ENCODE measurements at regions not wholly inside any gene's neighbourhood (a gene's known extent, or its start where the extent isn't known, plus 50 kb on each side); places are given as distances from the start of the nearest gene placed in this dataset.
A peak's percentile ranks its signal among the peaks of the same experiment; 100 is the strongest.

DNA sequence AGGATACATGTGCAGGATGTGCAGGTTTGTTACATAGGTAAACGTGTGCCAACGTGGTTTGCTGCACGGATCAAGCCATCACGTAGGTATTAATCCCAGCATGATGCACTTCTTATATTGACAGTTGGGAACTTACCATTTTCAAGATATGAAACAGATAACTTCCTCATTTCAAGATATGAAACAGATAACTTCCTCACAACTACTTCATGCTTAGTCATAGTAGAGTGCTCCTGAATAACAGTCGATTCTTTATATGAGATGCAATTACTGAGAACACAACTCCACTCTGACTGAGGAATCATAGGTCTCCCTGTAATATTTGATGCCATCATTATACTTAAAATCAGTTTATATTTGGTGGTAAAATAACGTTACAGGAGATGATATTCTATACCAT is 1124.3 kb downstream of the AMY1C start:
- BruUV-seq (replicated peaks) = no TSS peak
- Mint-ChIP-seq H3K27ac (ENCODE audit: low read depth, unreplicated experiment) (no peak overlapping the region), H3K36me3 (ENCODE audit: insufficient read depth, unreplicated experiment) (no peaks in the 10 kb centered on the region), H3K4me3 (ENCODE audit: unreplicated experiment) (no peak overlapping the region), H3K9me3 (ENCODE audit: unreplicated experiment) (no peaks in the 10 kb centered on the region), H3K4me1 (ENCODE audit: insufficient read depth, unreplicated experiment) (no peaks in the 10 kb centered on the region), H3K27me3 (ENCODE audit: insufficient read depth, unreplicated experiment) (no peaks in the 10 kb centered on the region)
- POLR2A ChIA-PET = no interaction called here
- DNase-seq (ENCODE audit: unreplicated experiment) = no peak
- TF ChIP-seq, protein P1, sequence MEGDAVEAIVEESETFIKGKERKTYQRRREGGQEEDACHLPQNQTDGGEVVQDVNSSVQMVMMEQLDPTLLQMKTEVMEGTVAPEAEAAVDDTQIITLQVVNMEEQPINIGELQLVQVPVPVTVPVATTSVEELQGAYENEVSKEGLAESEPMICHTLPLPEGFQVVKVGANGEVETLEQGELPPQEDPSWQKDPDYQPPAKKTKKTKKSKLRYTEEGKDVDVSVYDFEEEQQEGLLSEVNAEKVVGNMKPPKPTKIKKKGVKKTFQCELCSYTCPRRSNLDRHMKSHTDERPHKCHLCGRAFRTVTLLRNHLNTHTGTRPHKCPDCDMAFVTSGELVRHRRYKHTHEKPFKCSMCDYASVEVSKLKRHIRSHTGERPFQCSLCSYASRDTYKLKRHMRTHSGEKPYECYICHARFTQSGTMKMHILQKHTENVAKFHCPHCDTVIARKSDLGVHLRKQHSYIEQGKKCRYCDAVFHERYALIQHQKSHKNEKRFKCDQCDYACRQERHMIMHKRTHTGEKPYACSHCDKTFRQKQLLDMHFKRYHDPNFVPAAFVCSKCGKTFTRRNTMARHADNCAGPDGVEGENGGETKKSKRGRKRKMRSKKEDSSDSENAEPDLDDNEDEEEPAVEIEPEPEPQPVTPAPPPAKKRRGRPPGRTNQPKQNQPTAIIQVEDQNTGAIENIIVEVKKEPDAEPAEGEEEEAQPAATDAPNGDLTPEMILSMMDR (IDR thresholded peaks at IDR 0.05; ENCODE audit: unreplicated experiment) = no peak
- CTCF ChIA-PET = no interaction called here
- intact Hi-C loops (cut with micrococcal nuclease) = no loop called here

DNA sequence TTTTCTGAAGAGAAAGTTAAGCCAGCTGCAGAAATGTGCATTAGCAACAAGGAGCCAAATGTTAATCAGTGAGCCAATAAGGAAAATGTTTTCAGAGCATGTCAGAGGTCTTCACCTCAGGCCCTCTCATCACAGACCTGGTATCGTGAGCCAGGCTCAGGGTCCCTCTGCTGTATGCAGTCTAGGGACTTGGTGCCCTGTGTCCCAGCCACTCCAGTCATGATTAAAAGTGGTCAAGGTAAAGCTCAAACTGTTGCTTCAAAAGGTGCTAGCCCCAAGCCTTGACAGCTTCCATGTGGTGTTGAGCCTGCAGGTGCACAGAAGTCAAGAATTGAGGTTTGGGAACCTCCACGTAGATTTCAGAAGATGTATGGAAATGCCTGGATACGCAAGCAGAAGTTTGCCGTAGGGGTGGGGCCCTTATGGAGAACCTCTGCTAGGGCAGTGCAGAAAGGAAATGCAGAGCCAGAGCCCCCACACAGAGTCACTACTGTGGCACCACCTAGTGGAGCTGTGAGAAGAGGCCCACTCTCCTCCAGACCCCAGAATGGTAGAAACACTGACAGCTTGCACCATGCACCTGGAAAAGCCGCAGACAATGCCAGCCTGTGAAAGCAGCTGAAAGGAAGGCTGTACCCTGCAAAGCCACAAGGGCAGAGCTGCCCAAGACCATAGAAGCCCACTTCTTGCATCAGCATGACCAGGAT is 1128.7 kb downstream of the AMY1C start:
- Mint-ChIP-seq H3K4me3 (ENCODE audit: unreplicated experiment) (no peak overlapping the region), H3K27me3 (ENCODE audit: insufficient read depth, unreplicated experiment) (no peaks in the 10 kb centered on the region), H3K36me3 (ENCODE audit: insufficient read depth, unreplicated experiment) (no peaks in the 10 kb centered on the region), H3K27ac (ENCODE audit: low read depth, unreplicated experiment) (no peak overlapping the region), H3K9me3 (ENCODE audit: unreplicated experiment) (no peaks in the 10 kb centered on the region), H3K4me1 (ENCODE audit: insufficient read depth, unreplicated experiment) (no peaks in the 10 kb centered on the region)
- ChIA-PET CTCF (interaction anchor here (0.7 kb wide), 1 partner anchor 11 kb away, joined by 5 read pairs; no protein-coding TSS in a partner anchor), POLR2A (no interaction called here)
- TF ChIP-seq, protein P1 (IDR thresholded peaks at IDR 0.05; ENCODE audit: unreplicated experiment) = no peak
- intact Hi-C loops (cut with micrococcal nuclease) = no loop called here
- no TSS peak for BruUV-seq (replicated peaks)
- peak; percentile 1 for DNase-seq (ENCODE audit: unreplicated experiment)

DNA sequence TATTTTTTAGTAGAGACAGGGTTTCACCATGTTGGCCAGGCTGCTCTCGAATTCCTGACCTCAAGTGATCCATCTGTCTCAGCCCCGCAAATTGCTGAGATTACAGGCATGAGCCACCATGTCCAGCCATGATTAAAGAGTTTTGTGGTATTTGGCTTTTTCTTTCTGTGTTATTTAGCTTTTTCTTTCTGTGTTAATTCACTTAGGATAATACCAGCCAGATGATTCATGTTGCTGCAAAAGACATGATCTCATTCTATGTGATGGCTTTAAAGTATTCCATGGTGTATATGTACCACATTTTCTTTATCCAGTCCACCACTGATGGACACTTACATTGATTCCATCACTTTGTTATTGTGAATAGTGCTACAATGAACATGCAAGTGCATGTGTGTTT is 1135.2 kb downstream of the AMY1C start:
- no peaks in the 10 kb centered on the region for H3K4me1 Mint-ChIP-seq (ENCODE audit: insufficient read depth, unreplicated experiment)
- H3K27me3 Mint-ChIP-seq (ENCODE audit: insufficient read depth, unreplicated experiment) = no peaks in the 10 kb centered on the region
- no peak for DNase-seq (ENCODE audit: unreplicated experiment)
- no peaks in the 10 kb centered on the region for H3K36me3 Mint-ChIP-seq (ENCODE audit: insufficient read depth, unreplicated experiment)
- ChIA-PET POLR2A (no interaction called here), CTCF (no interaction called here)
- BruUV-seq (replicated peaks) = no TSS peak
- no peaks in the 10 kb centered on the region for H3K9me3 Mint-ChIP-seq (ENCODE audit: unreplicated experiment)
- H3K4me3 Mint-ChIP-seq (ENCODE audit: unreplicated experiment) = no peak overlapping the region
- TF ChIP-seq, protein P1 (IDR thresholded peaks at IDR 0.05; ENCODE audit: unreplicated experiment) = no peak
- no peak overlapping the region for H3K27ac Mint-ChIP-seq (ENCODE audit: low read depth, unreplicated experiment)
- intact Hi-C loops (cut with micrococcal nuclease) = no loop called here

DNA sequence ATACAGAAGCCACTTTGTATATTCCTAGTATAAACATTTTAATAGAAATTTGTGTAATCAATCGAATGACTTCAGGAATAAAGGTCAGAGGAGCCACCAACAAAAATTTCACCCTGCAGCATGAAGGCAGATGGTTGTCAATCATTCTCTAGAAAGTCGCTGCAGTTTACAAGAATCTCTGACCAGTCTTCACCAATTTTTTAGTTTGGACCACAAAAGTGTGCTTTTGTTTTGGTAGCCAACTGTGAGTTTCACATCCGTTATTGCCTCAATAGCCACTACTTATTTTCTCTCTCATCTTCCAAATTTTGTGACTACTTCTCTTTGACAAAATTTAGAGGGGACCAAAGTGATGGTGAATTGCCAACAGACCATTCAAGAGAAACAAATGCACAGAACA is 1155.6 kb downstream of the AMY1C start:
- H3K36me3 Mint-ChIP-seq (ENCODE audit: insufficient read depth, unreplicated experiment) = no peaks in the 10 kb centered on the region
- TF ChIP-seq, protein P1 (IDR thresholded peaks at IDR 0.05; ENCODE audit: unreplicated experiment) = no peak
- peaks cover 10% of the 10 kb centered on the region for H3K9me3 Mint-ChIP-seq (ENCODE audit: unreplicated experiment)
- no peak for DNase-seq (ENCODE audit: unreplicated experiment)
- H3K27me3 Mint-ChIP-seq (ENCODE audit: insufficient read depth, unreplicated experiment) = no peaks in the 10 kb centered on the region
- ChIA-PET POLR2A (no interaction called here), CTCF (no interaction called here)
- no peaks in the 10 kb centered on the region for H3K4me1 Mint-ChIP-seq (ENCODE audit: insufficient read depth, unreplicated experiment)
- no peak overlapping the region for H3K27ac Mint-ChIP-seq (ENCODE audit: low read depth, unreplicated experiment)
- H3K4me3 Mint-ChIP-seq (ENCODE audit: unreplicated experiment) = no peak overlapping the region
- no TSS peak for BruUV-seq (replicated peaks)
- intact Hi-C loops (cut with micrococcal nuclease) = no loop called here

Measured in MCF 10A (cell line).